ENCODE measurements at regions not wholly inside any gene's neighbourhood (a gene's known extent, or its start where the extent isn't known, plus 50 kb on each side); places are given as distances from the start of the nearest gene placed in this dataset.

DNA sequence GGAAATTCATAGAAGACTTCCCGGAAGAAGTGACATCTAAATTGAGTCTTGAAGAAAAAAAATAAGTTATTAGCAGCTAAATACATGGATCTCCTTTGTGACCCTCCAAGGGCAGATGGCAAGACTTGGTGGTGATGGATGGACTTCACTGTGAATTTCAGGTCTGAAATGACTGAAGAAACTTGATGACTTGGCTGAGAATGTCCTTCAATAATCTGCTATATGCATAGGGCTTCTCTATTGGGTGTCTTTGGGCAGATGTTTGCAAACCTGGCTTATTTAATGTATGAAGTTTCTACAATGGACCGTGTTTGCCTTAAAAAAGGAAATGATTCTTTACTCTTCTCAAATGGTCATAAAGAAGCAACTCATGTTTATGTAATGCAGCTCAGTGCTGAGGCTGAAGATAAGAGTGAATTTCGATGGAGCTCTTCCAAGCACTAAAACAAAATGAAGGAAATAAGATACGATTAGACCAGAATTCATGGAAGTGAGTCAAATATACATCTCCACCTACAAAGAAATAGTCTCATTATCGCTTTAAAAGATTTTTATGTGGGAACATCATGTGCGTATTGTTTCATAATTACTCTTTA, 116.6 kb upstream of the WDR11 start:
- H3K27me3 ChIP-seq: peaks cover 0 to 4% (median 0%) of the 10 kb centered on the region in 4 donors
- 67 to 79% methylated on average over 6 of the region's 6 CpGs for WGBS, 2 donors
- intact Hi-C loops (cut with DNase I): loop anchor here (10.0 kb wide), 1 partner anchor 310 kb away; no protein-coding TSS in a partner anchor
- no peaks in the 10 kb centered on the region for H3K4me1 ChIP-seq
- H3K9me3 ChIP-seq: no peaks in the 10 kb centered on the region
- no peaks in the 10 kb centered on the region for H3K36me3 ChIP-seq
- H3K27ac ChIP-seq: no peak overlapping the region
- no peak for DNase-seq
- no peak overlapping the region for H3K4me3 ChIP-seq
- TF ChIP-seq CTCF (IDR thresholded peaks at IDR 0.05) (no peak), POLR2A (IDR thresholded peaks at IDR 0.05) (no peak)

DNA sequence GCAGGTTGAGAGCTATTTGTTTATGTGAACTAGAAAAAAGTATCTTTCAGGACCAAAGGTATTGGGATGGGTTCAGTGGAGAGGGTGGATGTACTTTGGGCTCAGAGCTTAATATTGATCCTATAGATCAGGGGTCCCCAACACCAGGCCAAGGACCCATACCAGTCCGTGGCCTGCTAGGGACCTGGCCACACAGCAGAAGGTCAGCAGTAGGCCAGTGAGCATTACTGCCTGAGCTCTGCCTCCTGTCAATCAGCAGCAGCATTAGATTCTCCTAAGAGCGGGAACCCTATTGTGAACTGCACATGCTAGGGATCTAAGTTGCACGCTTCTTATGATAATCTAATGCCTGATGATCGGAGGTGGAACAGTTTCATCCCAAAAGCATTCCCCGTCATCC, 115.8 kb upstream of the WDR11 start:
- intact Hi-C loops (cut with DNase I): loop anchor here (10.0 kb wide), 1 partner anchor 311 kb away; no protein-coding TSS in a partner anchor
- no peak for DNase-seq
- Histone ChIP-seq H3K27ac (no peak overlapping the region), H3K36me3 (no peaks in the 10 kb centered on the region), H3K9me3 (no peaks in the 10 kb centered on the region), H3K4me3 (no peak overlapping the region), H3K27me3 (peaks cover 0 to 4% (median 0%) of the 10 kb centered on the region in 4 donors), H3K4me1 (no peaks in the 10 kb centered on the region)
- no peak for TF ChIP-seq POLR2A (IDR thresholded peaks at IDR 0.05)
- no peak for TF ChIP-seq CTCF (IDR thresholded peaks at IDR 0.05)
- 72 to 92% methylated on average over 5 of the region's 5 CpGs for WGBS, 2 donors

GRCh38 chr10:120735773-120736371, 115.3 kb upstream of the WDR11 start:
- 30 to 36% methylated on average over 5 of the region's 5 CpGs for WGBS, 2 donors

DNA sequence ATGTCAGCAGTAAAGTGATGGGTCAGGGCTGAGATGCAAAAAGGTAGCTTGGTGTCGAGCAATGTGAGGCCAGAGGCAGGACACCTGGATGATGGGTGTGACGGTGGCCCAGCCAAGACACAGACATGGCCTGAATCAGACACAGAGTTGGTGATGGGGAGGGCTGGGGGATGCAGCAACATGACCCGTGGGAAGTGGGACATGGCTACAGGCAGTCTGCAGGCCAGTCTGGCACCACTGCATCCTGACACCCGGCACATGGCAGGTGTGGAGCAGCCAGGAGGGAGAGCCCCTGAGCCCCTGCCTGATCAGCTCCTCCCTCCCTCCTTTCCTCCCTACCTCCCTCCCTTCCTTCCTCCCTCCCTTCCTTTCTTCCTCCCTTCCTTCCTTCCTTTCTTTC, 114.8 kb upstream of the WDR11 start:
- 54 to 62% methylated on average over 4 of the region's 4 CpGs for WGBS, 2 donors
- Histone ChIP-seq H3K4me1 (no peaks in the 10 kb centered on the region), H3K27ac (no peak overlapping the region), H3K36me3 (no peaks in the 10 kb centered on the region), H3K9me3 (no peaks in the 10 kb centered on the region), H3K27me3 (peaks cover 0 to 4% (median 0%) of the 10 kb centered on the region in 4 donors), H3K4me3 (no peak overlapping the region)
- TF ChIP-seq CTCF (IDR thresholded peaks at IDR 0.05) (no peak), POLR2A (IDR thresholded peaks at IDR 0.05) (no peak)
- no peak for DNase-seq
- intact Hi-C loops (cut with DNase I): loop anchor here (10.0 kb wide), 1 partner anchor 312 kb away; no protein-coding TSS in a partner anchor

More at GRCh38 chr10:120735773-120736371, 115.3 kb upstream of the WDR11 start:
- no peaks in the 10 kb centered on the region for H3K4me1 ChIP-seq
- intact Hi-C loops (cut with DNase I): loop anchor here (10.0 kb wide), 1 partner anchor 311 kb away; no protein-coding TSS in a partner anchor
- no peak overlapping the region for H3K4me3 ChIP-seq
- TF ChIP-seq CTCF (IDR thresholded peaks at IDR 0.05) (peak; percentile 35 to 77 (median 54)), POLR2A (IDR thresholded peaks at IDR 0.05) (no peak)
- no peak overlapping the region for H3K27ac ChIP-seq
- no peaks in the 10 kb centered on the region for H3K36me3 ChIP-seq
- no peak for DNase-seq
- H3K9me3 ChIP-seq: no peaks in the 10 kb centered on the region
- peaks cover 0 to 4% (median 0%) of the 10 kb centered on the region in 4 donors for H3K27me3 ChIP-seq

DNA sequence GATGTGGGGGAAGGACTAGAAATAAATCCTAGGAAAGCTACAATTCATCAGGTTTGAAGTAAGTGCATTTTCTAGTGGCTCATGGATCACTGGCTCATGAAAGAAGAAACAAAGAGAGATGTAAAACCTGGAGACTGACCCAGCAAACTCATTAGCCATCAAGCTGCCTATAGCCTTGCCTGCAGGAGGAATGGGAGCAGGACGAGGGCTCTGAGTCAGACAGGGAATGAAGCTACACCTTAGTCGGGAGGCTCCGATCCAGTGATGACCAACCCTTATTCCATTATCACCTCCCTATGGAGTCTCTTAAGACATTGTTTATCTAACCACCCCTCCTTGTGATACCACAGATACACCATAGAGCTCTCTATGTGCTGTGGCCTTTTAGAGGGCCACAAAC, 112.5 kb upstream of the WDR11 start:
- TF ChIP-seq POLR2A (IDR thresholded peaks at IDR 0.05): no peak
- no peak for TF ChIP-seq CTCF (IDR thresholded peaks at IDR 0.05)
- Histone ChIP-seq H3K27ac (no peak overlapping the region), H3K4me3 (no peak overlapping the region), H3K4me1 (no peaks in the 10 kb centered on the region), H3K36me3 (no peaks in the 10 kb centered on the region), H3K9me3 (no peaks in the 10 kb centered on the region), H3K27me3 (peaks cover 0 to 15% (median 0%) of the 10 kb centered on the region in 4 donors)
- intact Hi-C loops (cut with DNase I): loop anchor here (10.0 kb wide), 1 partner anchor 314 kb away; no protein-coding TSS in a partner anchor
- 48 to 51% methylated on average over 3 of the region's 3 CpGs for WGBS, 2 donors
- no peak for DNase-seq

Measured in esophagus squamous epithelium (tissue), 5 donors.